Activated CD4-positive, CD25-positive, alpha-beta regulatory T cell treated with anti-CD3 and anti-CD28 coated beads, Interleukin-2, amount 50 U/mL, for 24 hours (primary cell): ENCODE measurements at regions not wholly inside any gene's neighbourhood (a gene's known extent, or its start where the extent isn't known, plus 50 kb on each side); places are given as distances from the start of the nearest gene placed in this dataset.
"Not testable (repeated sequence)": the region's sequence is repeated elsewhere in the genome, so short reads cannot be mapped to it uniquely, and the experiment has no call there.

Experiments used
- ATAC-seq, 2 donors: fragments of 150-1000 bp; cut with Tn5 transposase; one replicate each; pipeline ENCODE4 v1.10.0; 2021; ENCODE audit warnings: mild to moderate bottlenecking in 1 of 2, moderate library complexity in 1 of 2

GRCh38 chr1:121573881-121574504 lies 389.2 kb downstream of the SRGAP2C start:
- not testable (repeated sequence) for ATAC-seq

GRCh38 chr1:121574505-121574899 lies 389.7 kb downstream of the SRGAP2C start:
- not testable (repeated sequence) for ATAC-seq

GRCh38 chr1:121582898-121583297 lies 398.1 kb downstream of the SRGAP2C start:
- ATAC-seq: not testable (repeated sequence)

GRCh38 chr1:121586369-121587229 lies 401.8 kb downstream of the SRGAP2C start:
- ATAC-seq: no peak

DNA sequence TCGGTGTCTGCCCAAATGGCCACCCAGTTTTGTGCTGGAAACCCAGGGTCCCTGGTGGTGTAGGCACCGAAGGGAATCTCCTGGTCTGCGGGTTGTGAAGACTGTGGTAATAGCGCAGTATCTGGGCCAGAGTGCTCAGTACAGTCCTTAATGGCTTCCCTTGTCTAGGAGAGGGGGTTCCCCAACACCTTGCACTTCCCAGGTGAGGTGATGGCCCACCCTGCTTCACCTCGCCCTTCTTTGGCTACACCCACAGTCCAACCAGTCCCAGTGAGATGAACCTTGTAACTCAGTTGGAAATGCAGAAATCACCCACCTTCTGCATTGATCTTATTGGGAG lies 402.4 kb downstream of the SRGAP2C start:
- ATAC-seq: no peak

- ATAC-seq: no peak
These were observed 403.0 kb downstream of the SRGAP2C start for GRCh38 chr1:121587777-121588176.

- no peak for ATAC-seq
These were observed 409.3 kb downstream of the SRGAP2C start for GRCh38 chr1:121594096-121594495.

DNA sequence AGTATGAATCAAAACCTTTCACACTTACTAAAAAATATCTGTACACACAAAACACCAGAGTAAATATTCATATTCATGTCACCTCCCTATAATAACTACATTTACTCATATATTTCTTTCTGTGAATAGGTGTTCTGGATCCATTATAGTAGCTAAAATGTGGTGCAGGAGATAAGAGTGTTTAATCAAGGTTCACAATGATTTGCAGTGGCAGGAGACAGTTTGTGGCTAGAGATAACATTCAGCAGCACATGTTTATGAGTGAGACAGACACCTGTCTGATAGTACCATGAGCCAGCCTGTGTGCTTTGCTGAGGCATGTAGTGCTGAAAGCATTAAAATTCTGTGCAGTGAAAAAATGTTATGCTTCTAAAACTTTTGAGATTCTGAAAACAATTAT lies 410.3 kb downstream of the SRGAP2C start:
- ATAC-seq: no peak

GRCh38 chr1:121604843-121605444 lies 420.2 kb downstream of the SRGAP2C start:
- not testable (repeated sequence) for ATAC-seq

- ATAC-seq: not testable (repeated sequence)
These were observed 422.7 kb downstream of the SRGAP2C start for GRCh38 chr1:121607499-121607898.
